ENCODE measurements at regions not wholly inside any gene's neighbourhood (a gene's known extent, or its start where the extent isn't known, plus 50 kb on each side); places are given as distances from the start of the nearest gene placed in this dataset.

DNA sequence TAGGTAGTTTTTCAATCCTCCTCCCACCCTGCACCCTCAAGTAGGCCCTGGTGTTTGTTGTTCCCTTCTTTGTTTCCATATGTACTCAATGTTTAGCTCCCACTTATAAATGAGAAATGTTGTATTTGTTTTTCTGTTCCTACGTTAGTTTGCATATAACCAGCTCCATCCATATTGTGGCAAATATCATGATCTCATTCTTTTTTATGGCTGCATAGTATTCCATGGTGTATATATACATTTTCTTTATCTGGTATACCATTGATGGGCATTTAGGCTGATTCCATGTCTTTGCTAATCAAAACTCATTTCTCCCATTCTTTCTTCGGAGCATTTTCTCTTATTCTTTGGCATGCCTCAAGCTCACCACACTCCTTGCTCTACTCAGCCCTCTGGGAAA, 789.6 kb upstream of the KCND2 start:
- no peak for DNase-seq (ENCODE audit: low read depth)
- TF ChIP-seq, protein P1, sequence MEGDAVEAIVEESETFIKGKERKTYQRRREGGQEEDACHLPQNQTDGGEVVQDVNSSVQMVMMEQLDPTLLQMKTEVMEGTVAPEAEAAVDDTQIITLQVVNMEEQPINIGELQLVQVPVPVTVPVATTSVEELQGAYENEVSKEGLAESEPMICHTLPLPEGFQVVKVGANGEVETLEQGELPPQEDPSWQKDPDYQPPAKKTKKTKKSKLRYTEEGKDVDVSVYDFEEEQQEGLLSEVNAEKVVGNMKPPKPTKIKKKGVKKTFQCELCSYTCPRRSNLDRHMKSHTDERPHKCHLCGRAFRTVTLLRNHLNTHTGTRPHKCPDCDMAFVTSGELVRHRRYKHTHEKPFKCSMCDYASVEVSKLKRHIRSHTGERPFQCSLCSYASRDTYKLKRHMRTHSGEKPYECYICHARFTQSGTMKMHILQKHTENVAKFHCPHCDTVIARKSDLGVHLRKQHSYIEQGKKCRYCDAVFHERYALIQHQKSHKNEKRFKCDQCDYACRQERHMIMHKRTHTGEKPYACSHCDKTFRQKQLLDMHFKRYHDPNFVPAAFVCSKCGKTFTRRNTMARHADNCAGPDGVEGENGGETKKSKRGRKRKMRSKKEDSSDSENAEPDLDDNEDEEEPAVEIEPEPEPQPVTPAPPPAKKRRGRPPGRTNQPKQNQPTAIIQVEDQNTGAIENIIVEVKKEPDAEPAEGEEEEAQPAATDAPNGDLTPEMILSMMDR (conservative IDR thresholded peaks at IDR 0.05; ENCODE audit: low read depth, low read length), result no peak
- H3K4me3 ChIP-seq (ENCODE audit: low read length), result no peak overlapping the region

DNA sequence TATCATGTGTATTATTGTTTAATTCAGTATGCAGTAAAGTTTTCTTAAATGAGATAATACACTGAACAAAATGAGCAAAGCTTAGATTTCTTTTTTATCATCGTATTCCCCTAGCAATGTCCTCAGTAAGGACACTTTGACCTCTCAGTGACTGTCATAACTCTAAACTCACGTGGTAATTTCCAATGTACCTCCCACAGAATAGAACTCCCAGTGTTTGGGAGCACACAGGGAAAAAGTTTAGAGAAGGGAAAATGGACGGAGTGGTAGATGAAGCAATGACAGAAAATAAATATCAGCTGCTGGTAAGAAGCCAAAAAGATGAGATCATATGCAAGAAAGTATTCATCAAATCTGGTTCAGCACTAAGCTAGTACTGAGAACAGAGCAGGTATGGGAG, 758.6 kb upstream of the KCND2 start:
- no peak for DNase-seq (ENCODE audit: low read depth)
- no peak overlapping the region for H3K4me3 ChIP-seq (ENCODE audit: low read length)

DNA sequence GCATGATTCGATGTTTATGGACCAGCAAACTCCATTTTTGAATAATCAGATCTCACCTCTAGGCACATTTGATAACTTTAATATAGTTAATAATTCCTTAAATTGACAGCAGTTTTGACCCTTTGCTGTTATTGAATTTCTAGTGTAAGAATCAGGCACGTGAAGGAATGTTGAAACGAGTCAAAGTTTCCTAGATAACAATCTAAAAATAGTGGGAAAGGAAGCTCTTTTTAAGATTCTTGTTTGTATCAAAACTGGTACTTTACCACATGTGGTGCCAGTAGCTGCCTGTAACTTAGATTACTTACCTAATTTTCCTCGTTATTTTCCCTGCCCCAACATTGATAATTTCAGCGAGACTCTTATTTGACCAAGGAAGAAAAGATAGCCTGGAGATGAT, 757.8 kb upstream of the KCND2 start:
- TF ChIP-seq, protein P1 (conservative IDR thresholded peaks at IDR 0.05; ENCODE audit: low read depth, low read length), result no peak
- H3K4me3 ChIP-seq (ENCODE audit: low read length), result no peak overlapping the region
- no peak for DNase-seq (ENCODE audit: low read depth)

More for the DNA sequence above, 758.6 kb upstream of the KCND2 start:
- TF ChIP-seq, protein P1 (conservative IDR thresholded peaks at IDR 0.05; ENCODE audit: low read depth, low read length), result no peak

DNA sequence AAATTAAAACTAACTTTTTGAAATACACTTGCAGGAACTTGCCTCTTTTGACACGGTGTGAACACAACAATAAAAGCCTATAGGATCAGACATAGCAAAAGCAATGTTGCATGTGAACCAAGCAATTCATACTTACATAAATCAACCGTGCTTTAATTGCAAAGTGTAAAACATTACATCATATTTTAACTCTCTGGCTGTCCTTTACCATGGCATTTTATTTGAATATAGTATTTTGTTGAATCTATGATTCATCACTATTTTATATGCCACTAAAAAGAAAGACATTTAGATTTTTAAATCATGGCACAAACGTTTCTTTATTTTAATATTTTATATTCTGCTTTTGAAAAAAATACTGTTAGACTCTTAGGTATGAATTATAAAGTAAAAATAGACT, 757.0 kb upstream of the KCND2 start:
- no peak for DNase-seq (ENCODE audit: low read depth)
- TF ChIP-seq, protein P1 (conservative IDR thresholded peaks at IDR 0.05; ENCODE audit: low read depth, low read length), result no peak
- H3K4me3 ChIP-seq (ENCODE audit: low read length), result no peak overlapping the region

DNA sequence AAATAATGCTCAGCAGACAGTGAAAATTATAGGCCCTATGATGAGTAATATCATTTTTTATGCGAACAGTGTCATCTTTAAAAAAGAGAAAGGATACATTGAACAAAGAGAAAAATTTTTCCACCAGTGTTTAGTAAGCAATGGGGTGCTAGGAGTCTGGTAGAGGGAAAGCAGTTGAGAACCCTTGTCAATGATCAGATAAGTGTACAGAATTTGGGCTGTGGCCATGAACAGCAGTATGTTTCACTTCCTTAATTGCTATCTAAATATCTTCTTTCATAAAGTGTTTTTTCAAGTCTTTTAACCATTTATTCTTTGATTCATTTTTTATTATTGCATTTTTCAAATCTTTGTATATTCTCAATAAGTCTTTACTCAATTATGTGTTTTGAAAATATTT, 750.7 kb upstream of the KCND2 start:
- DNase-seq (ENCODE audit: low read depth), result no peak
- H3K4me3 ChIP-seq (ENCODE audit: low read length), result no peak overlapping the region
- TF ChIP-seq, protein P1 (conservative IDR thresholded peaks at IDR 0.05; ENCODE audit: low read depth, low read length), result no peak

DNA sequence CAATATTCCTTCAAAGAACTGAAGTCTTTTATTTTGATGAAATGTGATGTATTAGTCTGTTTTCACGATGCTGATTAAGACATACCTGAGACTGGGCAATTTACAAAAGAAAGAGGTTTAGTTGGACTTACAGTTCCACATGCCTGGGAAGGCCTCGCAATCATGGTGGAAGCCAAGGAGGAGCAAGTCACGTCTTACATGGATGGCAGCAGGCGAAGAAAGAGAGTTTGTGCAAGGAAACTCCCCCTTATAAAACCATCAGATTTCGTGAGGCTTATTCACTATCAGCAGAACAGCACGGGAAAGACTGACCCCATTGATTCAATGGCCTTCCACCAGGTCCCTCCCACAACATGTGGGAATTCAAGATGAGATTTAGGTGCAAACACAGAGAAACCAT, 750.3 kb upstream of the KCND2 start:
- TF ChIP-seq, protein P1 (conservative IDR thresholded peaks at IDR 0.05; ENCODE audit: low read depth, low read length), result no peak
- H3K4me3 ChIP-seq (ENCODE audit: low read length), result no peak overlapping the region
- DNase-seq (ENCODE audit: low read depth), result no peak

DNA sequence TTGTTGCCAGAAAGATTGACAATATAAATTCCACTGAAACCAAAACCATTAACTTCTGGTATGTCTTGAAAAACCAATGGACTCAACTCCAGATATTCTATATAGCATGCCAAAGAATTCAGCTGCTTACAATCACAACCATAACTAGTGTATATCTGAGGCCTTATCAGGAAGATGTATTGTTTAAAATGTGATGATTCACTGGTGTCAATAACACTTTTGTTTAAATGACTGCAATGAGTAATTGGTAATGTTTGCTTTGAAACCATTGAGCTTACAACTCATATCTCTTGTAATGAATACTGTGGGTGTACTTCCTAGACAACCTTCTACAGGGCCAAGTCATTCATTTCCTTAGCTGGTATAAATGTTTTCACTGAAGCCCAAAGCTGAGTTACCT, 727.9 kb upstream of the KCND2 start:
- TF ChIP-seq, protein P1 (conservative IDR thresholded peaks at IDR 0.05; ENCODE audit: low read depth, low read length), result no peak
- no peak for DNase-seq (ENCODE audit: low read depth)
- H3K4me3 ChIP-seq (ENCODE audit: low read length), result no peak overlapping the region

Measured in retinal pigment epithelial cell (primary cell).